Stimulated activated naive CD8-positive, alpha-beta T cell treated with anti-CD3 and anti-CD28 coated beads, Interleukin-15, Interleukin-2, amounts not matched to agents 100 U/mL and 50 U/mL, for 24 hours (primary cell): ENCODE measurements at regions not wholly inside any gene's neighbourhood (a gene's known extent, or its start where the extent isn't known, plus 50 kb on each side); places are given as distances from the start of the nearest gene placed in this dataset.
"Not testable (repeated sequence)": the region's sequence is repeated elsewhere in the genome, so short reads cannot be mapped to it uniquely, and the experiment has no call there.

Experiments
- ATAC-seq: fragments of 150-1000 bp; cut with Tn5 transposase; one replicate; pipeline ENCODE4 v1.10.0; 2021
- DNase-seq: peaks from one replicate; pipeline ENCODE4 v3.0.0; 2021

GRCh38 chr1:29408831-29409605, 172.7 kb downstream of the PTPRU start:
- DNase-seq (no peak), ATAC-seq (no peak)

- no peak for DNase-seq
These were observed 170.5 kb downstream of the PTPRU start for GRCh38 chr1:29406814-29407213.

GRCh38 chr1:29400203-29400602, 163.9 kb downstream of the PTPRU start:
- ATAC-seq, DNase-seq: not testable (repeated sequence)

More at GRCh38 chr1:29406814-29407213, 170.5 kb downstream of the PTPRU start:
- ATAC-seq = no peak

GRCh38 chr1:29399465-29399864, 163.1 kb downstream of the PTPRU start:
- DNase-seq (no peak), ATAC-seq (no peak)

- no peak for DNase-seq
- ATAC-seq = no peak
These were observed 162.1 kb downstream of the PTPRU start for GRCh38 chr1:29398431-29398830.

GRCh38 chr1:29397981-29398380, 161.7 kb downstream of the PTPRU start:
- ATAC-seq = no peak
- no peak for DNase-seq

- no peak for ATAC-seq
- DNase-seq = no peak
These were observed 160.9 kb downstream of the PTPRU start for GRCh38 chr1:29397256-29397590.

- DNase-seq (no peak), ATAC-seq (no peak)
These were observed 160.3 kb downstream of the PTPRU start for GRCh38 chr1:29396438-29397255.

GRCh38 chr1:29395736-29396437, 159.6 kb downstream of the PTPRU start:
- no peak for DNase-seq
- no peak for ATAC-seq

- DNase-seq (no peak), ATAC-seq (no peak)
These were observed 158.4 kb downstream of the PTPRU start for GRCh38 chr1:29394521-29395225.

GRCh38 chr1:29393451-29393826, 157.1 kb downstream of the PTPRU start:
- no peak for DNase-seq
- ATAC-seq = no peak

GRCh38 chr1:29392486-29393450, 156.4 kb downstream of the PTPRU start:
- DNase-seq (no peak), ATAC-seq (no peak)

- ATAC-seq (no peak), DNase-seq (no peak)
These were observed 155.7 kb downstream of the PTPRU start for GRCh38 chr1:29392036-29392435.

- ATAC-seq (no peak), DNase-seq (no peak)
These were observed 155.1 kb downstream of the PTPRU start for GRCh38 chr1:29391362-29391880.

GRCh38 chr1:29390491-29391361, 154.4 kb downstream of the PTPRU start:
- ATAC-seq = no peak

GRCh38 chr1:29390075-29390474, 153.8 kb downstream of the PTPRU start:
- DNase-seq (no peak), ATAC-seq (no peak)

More at GRCh38 chr1:29390491-29391361, 154.4 kb downstream of the PTPRU start:
- no peak for DNase-seq

- ATAC-seq (no peak), DNase-seq (no peak)
These were observed 153.3 kb downstream of the PTPRU start for GRCh38 chr1:29389533-29390041.

GRCh38 chr1:29388884-29389283, 152.6 kb downstream of the PTPRU start:
- no peak for ATAC-seq

GRCh38 chr1:29388170-29388569, 151.8 kb downstream of the PTPRU start:
- DNase-seq = no peak

More at GRCh38 chr1:29388884-29389283, 152.6 kb downstream of the PTPRU start:
- no peak for DNase-seq

More at GRCh38 chr1:29388170-29388569, 151.8 kb downstream of the PTPRU start:
- no peak for ATAC-seq
